NCI-H1417 (cell line): ENCODE measurements at regions not wholly inside any gene's neighbourhood (a gene's known extent, or its start where the extent isn't known, plus 50 kb on each side); places are given as distances from the start of the nearest gene placed in this dataset.
A peak's percentile ranks its signal among the peaks of the same experiment; 100 is the strongest.

Source experiments
- DNase-seq, 3 experiments: peaks; one replicate each; lab custom pipeline; 2025; lab: John Stamatoyannopoulos, UW

- peak in 1 of 3 experiments; percentile 2 for DNase-seq
Measured at GRCh38 chr22:49093192-49093880, 734.3 kb downstream of the BRD1 start.

DNA sequence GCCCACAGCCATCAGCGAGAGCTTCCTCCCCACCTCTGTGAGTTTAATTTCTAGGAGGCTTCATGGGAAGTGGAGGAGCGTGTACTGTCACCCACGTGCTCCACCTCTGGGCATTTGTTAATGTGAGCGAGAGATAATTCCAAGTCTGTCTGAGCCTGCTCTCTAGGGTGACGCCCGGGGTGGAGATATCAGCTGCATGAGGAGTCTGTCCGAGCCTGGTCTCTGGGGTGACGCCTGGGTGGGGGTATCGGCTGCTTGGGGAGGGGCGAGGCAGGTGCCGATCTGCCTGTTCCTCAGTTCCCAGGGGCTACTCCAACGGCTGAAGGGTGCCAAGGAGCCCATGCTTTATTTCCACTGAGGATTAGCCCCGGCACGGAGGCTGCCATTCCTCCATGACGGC is 735.0 kb downstream of the BRD1 start:
- DNase-seq = no peak

DNA sequence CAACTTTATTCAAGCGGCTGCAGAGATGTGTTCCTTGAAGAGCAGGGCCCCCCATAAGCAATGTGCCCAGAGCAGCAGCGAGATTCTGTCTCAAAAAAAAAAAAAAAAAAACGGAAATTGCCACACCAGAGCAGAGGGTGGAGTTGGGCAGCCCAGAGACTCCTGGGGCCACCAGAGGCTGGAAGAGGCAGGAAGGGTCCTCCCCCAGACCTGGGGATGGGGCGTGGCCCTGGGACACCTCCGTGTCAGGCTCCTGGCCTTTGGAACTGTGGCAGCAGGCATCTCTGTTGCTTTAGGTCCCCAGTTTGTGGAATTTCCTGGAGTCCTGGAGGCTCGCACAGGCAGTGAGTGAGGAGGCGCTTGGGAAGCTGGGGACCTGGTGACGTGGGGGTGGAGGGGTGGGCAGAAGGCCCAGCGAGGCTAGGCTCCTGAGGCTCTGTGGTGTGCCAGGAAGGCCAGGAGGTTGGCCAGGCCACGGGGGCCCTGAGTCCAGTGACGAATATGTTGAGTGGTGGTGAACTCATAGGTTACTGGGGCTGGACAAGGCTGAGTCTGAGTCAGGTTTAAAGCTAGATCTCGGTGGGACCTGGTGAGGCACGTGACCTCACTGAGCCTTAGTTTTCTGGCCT is 735.6 kb downstream of the BRD1 start:
- no peak for DNase-seq

DNA sequence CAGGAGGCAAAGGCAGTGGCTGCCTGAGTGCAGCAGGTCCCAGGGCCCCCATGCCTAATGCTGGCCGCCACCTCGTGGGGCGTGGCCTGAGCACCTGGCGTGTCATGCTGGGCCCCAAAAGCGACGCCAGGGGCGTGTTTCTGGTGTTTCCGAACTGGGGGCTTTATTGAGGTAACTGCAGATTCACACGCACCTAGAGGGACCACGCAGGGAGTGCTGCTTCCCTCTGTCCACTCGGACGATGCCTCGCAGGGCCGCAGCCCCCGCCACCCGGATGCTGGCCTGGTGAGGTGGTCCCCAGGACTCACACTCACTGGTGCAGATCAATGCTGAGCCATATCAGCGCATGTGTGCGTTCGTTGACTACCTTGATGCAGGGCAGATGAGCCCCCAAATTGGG is 736.2 kb downstream of the BRD1 start:
- no peak for DNase-seq

GRCh38 chr22:49090853-49091135 is 736.9 kb downstream of the BRD1 start:
- DNase-seq = no peak

- no peak for DNase-seq
Measured at GRCh38 chr22:49090061-49090852, 737.4 kb downstream of the BRD1 start.

GRCh38 chr22:49088801-49089791 is 738.6 kb downstream of the BRD1 start:
- no peak for DNase-seq

DNA sequence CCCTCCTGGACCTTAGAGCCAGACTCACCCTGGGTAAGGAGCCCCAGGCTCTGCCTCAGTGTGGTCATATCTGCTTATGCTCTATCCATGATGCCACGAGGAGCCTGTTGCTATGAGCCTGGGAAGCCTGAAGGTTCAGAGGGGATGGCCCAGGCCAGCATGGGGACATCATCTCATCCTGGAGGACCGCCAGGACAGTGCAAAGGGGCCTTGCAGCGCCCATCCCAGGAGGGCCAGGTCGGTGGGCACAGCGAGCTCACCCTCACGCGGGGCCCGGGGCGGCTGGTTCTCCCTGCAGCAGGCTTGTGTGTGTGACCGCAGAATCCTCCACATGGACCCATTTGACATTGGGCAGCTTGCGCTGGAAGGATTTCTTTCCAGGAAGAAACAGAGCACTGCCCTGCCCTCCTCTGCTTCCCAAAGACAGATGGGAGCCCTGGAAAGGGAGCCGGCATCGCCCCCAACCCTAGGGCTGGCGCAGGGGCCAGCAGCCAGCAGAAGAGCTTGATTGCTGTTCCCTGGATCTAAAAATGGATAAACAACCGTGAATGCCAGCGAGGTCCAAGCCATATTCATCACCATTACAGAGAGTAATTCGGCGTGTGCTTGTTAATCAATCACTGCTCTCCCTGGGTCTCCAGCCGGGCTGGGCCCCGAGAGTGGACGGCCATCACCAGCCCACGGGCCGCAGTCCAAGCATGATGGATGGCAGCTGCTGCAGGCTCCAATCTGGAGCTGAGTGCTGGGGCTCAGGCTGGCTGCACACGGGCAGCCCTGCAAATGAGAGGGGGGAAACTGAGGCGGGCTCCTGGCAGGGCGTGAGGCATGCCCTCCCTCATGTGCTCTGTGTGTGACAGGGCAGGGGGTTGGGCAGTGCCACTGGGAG is 739.7 kb downstream of the BRD1 start:
- DNase-seq = no peak

DNA sequence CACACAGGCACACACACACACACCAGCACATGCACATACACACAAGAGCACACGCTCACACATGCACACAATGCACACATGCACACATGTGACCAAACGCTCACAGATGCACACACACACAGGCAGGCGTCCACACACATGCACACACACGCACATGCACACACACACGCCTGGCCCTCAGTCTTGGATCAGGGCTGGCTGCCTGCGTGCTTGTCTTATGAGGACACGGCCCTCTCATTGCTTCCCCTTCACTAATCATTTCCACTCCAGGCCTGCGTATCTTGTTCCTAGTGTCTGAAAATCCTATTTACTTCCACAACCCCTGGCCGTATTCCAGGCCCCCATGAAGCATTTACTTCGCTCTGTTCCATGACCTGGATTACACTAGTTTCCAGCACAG is 740.5 kb downstream of the BRD1 start:
- DNase-seq = no peak

DNA sequence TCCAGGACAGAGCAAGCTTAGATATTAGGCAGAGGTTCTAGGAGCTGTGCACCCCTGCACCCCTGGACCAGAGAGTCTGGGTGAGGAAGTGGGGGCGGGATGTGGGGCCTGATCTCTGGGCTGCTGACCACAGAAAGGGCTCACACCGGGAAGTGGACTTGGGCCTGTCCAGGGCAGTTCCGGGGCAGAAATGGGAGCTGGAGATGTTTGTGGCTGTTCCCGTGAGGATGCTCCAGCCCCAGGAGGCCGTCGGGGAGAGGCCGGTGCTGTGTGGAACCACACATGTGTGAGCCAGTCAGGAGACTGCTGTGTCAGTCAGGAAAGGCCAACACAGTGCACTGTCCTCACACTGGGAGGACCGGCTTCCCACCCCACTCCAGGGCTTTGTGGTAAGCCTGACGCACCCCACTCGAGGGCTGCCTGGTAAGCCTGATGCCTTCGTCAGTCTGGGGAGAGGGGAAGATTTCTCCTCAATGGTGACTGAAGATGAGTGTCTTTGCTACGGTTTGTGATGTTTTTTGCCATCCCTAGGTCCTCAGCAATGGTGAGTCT is 741.0 kb downstream of the BRD1 start:
- no peak for DNase-seq

GRCh38 chr22:49086181-49086580 is 741.5 kb downstream of the BRD1 start:
- DNase-seq = no peak

- DNase-seq = no peak
Measured at GRCh38 chr22:49084206-49084605, 743.5 kb downstream of the BRD1 start.

- no peak for DNase-seq
Measured at GRCh38 chr22:49083607-49084006, 744.1 kb downstream of the BRD1 start.

DNA sequence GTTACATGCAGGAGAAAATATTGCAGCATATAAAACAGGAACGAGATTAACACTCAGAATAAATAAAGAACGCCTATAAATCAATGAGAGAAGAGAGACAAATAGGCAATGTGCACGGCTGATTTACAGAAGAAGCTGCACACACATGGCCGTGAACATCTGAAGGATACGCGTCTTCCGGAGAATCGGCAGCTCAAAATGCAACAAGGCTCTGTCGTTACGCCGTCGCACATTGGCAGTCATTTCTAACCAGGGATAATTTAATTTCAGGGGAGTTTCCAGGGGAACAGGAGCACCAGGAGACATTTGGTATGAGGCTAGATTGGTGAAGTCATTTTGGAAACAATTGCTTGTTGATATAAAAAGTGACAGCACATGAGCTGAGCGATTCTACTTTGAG is 745.2 kb downstream of the BRD1 start:
- DNase-seq = no peak

- DNase-seq = no peak
Measured at GRCh38 chr22:49081926-49082325, 745.7 kb downstream of the BRD1 start.

GRCh38 chr22:49081261-49081666 is 746.4 kb downstream of the BRD1 start:
- DNase-seq = no peak

DNA sequence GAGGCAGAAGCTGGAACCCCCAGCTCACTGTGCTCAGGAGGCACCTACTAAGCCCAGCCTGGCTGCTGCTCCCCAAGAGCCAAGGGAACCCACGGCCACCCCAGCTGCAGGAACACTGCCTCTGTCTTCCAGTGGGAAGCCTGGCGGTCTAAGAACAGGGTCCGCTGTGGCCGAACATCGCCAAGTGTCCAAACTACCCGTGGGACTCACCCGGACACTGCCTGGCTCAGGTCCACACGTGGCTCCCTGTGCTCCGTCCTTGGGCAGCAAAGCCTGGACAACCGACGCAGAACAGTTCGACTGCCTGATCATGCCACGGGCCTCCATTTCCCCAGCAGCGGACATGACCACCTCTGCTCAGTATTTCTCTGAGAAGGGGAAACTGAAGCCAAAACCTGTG is 747.0 kb downstream of the BRD1 start:
- no peak for DNase-seq

DNA sequence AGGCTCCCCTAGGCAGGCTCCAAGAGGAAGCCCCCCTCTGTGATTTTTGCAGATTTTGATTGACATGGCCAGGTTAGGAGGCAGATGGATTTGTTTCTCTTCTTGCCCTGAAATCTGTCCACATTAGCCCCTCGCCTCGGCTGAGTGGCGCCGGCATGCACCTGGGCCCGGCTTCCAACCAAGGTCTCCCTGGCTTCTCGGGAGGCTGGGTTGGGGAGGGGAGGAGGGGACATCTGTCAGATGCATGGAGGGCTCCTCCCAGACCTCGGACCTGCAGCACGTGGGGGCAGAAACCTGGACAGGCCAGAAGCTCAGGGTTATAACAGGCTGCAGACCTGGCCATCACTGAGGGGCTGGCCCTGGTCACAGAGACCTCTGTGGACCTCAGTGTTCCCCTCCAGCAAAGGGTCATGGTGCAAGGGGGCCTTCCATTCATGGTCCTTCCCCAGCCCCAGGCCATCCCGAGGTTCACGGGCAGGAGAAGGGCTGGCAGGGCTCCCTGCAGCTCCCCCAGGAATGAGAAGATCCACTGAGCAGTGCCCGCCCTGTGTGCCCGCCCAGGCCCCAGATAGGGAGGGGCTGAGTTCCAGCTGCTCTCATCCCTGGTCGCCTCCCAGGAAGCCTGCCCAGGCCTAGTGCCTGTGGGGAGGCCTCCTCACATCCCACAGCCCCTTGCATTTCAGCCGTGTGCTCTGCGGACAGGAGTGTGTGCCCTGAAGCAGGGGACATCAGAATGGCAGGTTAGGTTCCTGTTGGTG is 747.8 kb downstream of the BRD1 start:
- DNase-seq = no peak

DNA sequence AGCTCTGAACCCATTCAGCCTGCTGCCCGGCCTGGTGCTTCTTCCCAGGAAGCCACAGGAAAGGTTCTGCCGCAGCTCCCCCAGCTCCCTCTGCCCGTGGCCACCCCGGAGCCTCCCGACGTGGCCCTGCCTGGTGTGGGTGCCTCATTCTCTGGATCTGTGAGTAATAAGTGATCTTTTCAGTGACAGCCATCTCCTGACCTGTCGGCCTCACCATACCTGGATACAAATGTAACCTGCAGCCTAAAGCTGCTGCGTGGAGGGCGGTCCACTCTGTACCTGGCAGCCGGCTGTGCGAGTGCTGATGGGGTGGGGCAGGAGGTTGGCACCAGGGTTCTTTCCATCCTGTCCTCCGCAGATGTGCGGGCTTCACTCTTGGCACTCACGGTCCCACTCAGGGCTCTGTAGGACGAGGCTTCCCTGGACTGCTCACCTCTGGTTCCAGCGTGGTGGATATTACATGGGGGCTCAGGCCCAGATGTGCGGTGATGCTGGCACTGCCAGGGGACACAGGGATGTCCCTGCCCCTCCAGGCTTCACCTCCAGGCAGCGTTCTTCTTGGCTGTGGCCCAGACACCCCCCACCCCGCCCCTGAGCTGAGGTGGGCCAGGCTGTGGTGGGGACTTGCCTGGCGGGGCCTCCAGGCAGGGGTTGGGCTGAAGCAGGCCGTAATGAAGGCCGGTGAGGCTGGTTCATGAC is 748.5 kb downstream of the BRD1 start:
- DNase-seq = no peak
